GM19467 (cell line): ENCODE measurements at regions not wholly inside any gene's neighbourhood (a gene's known extent, or its start where the extent isn't known, plus 50 kb on each side); places are given as distances from the start of the nearest gene placed in this dataset.
"Not testable (repeated sequence)": the region's sequence is repeated elsewhere in the genome, so short reads cannot be mapped to it uniquely, and the experiment has no call there.

ENCODE experiments used
- ATAC-seq: cut with Tn5 transposase; IDR thresholded peaks from one replicate; pipeline ENCODE4 v1.9.1; 2021; ENCODE audit warnings: mild to moderate bottlenecking, moderate library complexity; ENCODE audit not compliant: unreplicated experiment

- ATAC-seq = no peak
These were observed 1453.8 kb upstream of the EYS start for GRCh38 chr6:67160820-67161219.

GRCh38 chr6:67141005-67141404 is 1434.0 kb upstream of the EYS start:
- ATAC-seq = no peak

GRCh38 chr6:67133973-67134372 is 1426.9 kb upstream of the EYS start:
- no peak for ATAC-seq

GRCh38 chr6:67131827-67132226 is 1424.8 kb upstream of the EYS start:
- no peak for ATAC-seq

- no peak for ATAC-seq
These were observed 1422.8 kb upstream of the EYS start for GRCh38 chr6:67129780-67130179.

GRCh38 chr6:67127041-67127440 is 1420.0 kb upstream of the EYS start:
- no peak for ATAC-seq

GRCh38 chr6:67121115-67121514 is 1414.1 kb upstream of the EYS start:
- ATAC-seq = no peak

- ATAC-seq = no peak
These were observed 1405.1 kb upstream of the EYS start for GRCh38 chr6:67112120-67112519.

GRCh38 chr6:67102743-67103142 is 1395.7 kb upstream of the EYS start:
- ATAC-seq = no peak

- ATAC-seq = not testable (repeated sequence)
These were observed 1388.7 kb upstream of the EYS start for GRCh38 chr6:67095618-67096226.

GRCh38 chr6:67094431-67094946 is 1387.5 kb upstream of the EYS start:
- ATAC-seq = no peak

- no peak for ATAC-seq
These were observed 1366.9 kb upstream of the EYS start for GRCh38 chr6:67073938-67074337.

- no peak for ATAC-seq
These were observed 1361.8 kb upstream of the EYS start for GRCh38 chr6:67068781-67069180.

GRCh38 chr6:67064323-67064722 is 1357.3 kb upstream of the EYS start:
- ATAC-seq = no peak

GRCh38 chr6:67047996-67048395 is 1341.0 kb upstream of the EYS start:
- no peak for ATAC-seq

- no peak for ATAC-seq
These were observed 1338.0 kb upstream of the EYS start for GRCh38 chr6:67045076-67045475.

- ATAC-seq = no peak
These were observed 1324.4 kb upstream of the EYS start for GRCh38 chr6:67031451-67031850.

GRCh38 chr6:67030861-67031260 is 1323.8 kb upstream of the EYS start:
- no peak for ATAC-seq

GRCh38 chr6:67016921-67017460 is 1310.0 kb upstream of the EYS start:
- ATAC-seq = no peak

- ATAC-seq = no peak
These were observed 1304.4 kb upstream of the EYS start for GRCh38 chr6:67011441-67011840.

GRCh38 chr6:67009818-67010217 is 1302.8 kb upstream of the EYS start:
- no peak for ATAC-seq

- no peak for ATAC-seq
These were observed 1296.8 kb upstream of the EYS start for GRCh38 chr6:67003844-67004243.

- ATAC-seq = no peak
These were observed 1293.1 kb upstream of the EYS start for GRCh38 chr6:67000121-67000520.
